ENCODE measurements at regions not wholly inside any gene's neighbourhood (a gene's known extent, or its start where the extent isn't known, plus 50 kb on each side); places are given as distances from the start of the nearest gene placed in this dataset.

DNA sequence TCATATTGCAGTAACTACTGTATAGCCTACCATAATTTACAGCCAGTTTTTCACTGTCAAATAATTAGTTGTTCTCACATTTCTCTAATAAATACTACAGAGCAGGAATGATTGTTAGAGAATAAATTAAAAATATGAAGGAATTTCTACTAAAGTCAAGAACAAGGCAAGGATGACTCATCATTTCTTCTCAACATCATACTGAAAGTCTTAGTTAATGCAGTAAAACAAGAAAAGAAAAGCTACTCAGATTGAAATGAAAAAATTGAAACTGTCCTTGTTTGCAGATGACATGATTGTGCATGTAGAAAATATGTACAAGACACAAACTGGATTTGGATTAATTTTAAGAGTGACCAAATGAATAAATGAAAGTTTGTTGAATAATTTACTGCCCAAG, 608.2 kb downstream of the NSUN3 start:
- no peak for DNase-seq (ENCODE audit: extremely low read depth, low read depth)
- TF ChIP-seq, protein P1, sequence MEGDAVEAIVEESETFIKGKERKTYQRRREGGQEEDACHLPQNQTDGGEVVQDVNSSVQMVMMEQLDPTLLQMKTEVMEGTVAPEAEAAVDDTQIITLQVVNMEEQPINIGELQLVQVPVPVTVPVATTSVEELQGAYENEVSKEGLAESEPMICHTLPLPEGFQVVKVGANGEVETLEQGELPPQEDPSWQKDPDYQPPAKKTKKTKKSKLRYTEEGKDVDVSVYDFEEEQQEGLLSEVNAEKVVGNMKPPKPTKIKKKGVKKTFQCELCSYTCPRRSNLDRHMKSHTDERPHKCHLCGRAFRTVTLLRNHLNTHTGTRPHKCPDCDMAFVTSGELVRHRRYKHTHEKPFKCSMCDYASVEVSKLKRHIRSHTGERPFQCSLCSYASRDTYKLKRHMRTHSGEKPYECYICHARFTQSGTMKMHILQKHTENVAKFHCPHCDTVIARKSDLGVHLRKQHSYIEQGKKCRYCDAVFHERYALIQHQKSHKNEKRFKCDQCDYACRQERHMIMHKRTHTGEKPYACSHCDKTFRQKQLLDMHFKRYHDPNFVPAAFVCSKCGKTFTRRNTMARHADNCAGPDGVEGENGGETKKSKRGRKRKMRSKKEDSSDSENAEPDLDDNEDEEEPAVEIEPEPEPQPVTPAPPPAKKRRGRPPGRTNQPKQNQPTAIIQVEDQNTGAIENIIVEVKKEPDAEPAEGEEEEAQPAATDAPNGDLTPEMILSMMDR (IDR thresholded peaks at IDR 0.05; ENCODE audit: low read depth, low read length) = no peak

GRCh38 chr3:94673876-94674275, 611.0 kb downstream of the NSUN3 start:
- TF ChIP-seq, protein P1 (IDR thresholded peaks at IDR 0.05; ENCODE audit: low read depth, low read length) = no peak
- no peak for DNase-seq (ENCODE audit: extremely low read depth, low read depth)

DNA sequence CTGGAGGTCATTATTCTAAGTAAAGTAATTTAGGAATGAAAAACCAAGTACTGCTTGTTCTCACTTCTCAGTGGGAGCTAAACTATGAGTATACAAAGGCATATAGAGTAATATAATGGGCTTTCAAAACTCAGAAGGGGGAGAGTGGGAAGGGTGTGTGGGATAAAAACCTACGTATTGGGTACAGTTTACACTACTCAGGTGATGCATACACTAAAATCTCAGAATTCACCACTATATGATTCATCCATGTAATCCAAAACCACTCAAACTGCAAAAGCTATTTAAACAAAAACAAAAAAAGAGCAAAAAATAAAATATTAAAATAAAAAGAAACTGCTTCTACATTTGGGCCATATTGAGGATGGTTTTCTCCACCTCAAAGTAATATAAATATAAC, 623.3 kb downstream of the NSUN3 start:
- DNase-seq (ENCODE audit: extremely low read depth, low read depth) = no peak
- TF ChIP-seq, protein P1 (IDR thresholded peaks at IDR 0.05; ENCODE audit: low read depth, low read length) = no peak

DNA sequence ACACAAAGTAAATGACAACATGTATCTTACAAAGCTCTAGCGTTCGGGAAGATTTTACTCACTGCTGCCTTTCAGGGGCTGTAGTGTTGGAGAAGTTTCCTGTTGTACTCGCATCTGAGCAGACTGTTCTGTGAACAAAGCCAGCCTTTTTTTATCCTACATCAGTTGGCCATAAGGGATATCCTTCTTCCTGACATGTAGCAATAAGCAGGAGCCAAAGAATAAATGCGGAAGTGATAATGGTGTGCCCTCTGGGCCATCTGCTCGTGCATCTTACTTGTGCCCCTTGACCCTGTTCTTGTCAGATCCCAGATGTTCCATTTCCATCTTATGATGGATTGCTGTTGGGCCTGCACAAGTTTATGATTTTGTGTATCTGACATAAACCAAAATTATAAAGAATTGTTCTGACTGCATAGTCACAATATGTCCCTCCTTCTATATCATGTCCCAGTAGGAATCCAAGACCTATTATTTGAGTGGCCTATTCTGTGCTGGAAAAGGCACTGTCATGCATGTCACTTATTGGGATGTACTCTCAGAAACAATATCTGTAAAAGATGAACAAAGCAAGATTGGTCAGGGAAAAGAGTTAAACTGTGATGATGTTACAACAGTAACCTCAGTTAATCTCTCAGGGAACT, 631.3 kb downstream of the NSUN3 start:
- DNase-seq (ENCODE audit: extremely low read depth, low read depth) = no peak
- TF ChIP-seq, protein P1 (IDR thresholded peaks at IDR 0.05; ENCODE audit: low read depth, low read length) = no peak

- TF ChIP-seq, protein P1 (IDR thresholded peaks at IDR 0.05; ENCODE audit: low read depth, low read length) = no peak
- no peak for DNase-seq (ENCODE audit: extremely low read depth, low read depth)
Observed at GRCh38 chr3:94694894-94695293, 632.0 kb downstream of the NSUN3 start.

DNA sequence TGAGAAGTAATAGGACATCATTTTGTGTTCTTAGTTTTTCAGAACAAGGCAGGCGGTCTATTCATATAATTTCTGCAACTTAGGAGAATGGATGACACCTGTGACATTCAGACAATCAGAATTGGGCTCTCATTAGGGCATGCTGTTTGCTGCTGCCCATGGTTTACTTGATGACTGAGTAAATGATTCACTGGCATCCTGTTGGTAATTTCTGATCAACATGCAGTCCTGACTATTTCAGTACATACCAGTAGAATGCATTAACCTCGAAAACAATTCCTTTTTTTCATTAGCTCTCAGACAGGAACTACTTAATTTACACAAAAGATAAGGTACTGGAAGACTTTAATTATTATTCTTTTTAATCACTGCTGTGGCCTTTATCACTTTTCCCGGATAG, 641.6 kb downstream of the NSUN3 start:
- DNase-seq (ENCODE audit: extremely low read depth, low read depth) = no peak
- TF ChIP-seq, protein P1 (IDR thresholded peaks at IDR 0.05; ENCODE audit: low read depth, low read length) = no peak

DNA sequence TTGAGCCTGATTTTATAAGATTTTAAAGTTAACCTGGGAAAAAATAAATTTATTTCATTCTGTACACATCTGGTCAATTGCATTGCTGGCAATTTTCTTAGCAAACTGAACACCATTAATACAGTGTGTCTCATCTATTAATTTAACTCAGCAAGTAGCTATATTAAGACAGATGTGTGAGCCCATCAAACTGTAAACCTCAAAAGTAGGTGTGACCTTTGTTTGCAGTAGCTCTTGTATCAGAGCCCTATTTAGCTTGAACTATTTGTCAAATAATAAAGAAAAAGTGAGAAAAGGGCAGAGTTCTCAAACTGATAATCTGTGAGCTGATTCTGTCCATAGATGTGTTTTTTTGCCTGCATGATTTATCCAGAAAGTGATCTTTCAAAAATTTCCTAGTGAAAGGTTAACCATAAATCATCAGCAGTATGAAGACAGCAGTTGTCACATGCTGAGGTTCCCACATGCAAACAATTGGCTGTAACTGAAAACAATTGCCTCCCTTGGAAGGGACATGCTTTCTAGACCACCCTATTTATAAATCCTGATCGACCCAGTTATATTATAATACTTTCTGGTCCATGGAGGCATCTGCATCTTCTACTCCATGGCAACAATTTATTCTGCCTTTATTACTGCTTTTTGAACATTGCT, 646.5 kb downstream of the NSUN3 start:
- no peak for DNase-seq (ENCODE audit: extremely low read depth, low read depth)
- TF ChIP-seq, protein P1 (IDR thresholded peaks at IDR 0.05; ENCODE audit: low read depth, low read length) = no peak

Data from AG09319 (cell line).